ENCODE measurements at regions not wholly inside any gene's neighbourhood (a gene's known extent, or its start where the extent isn't known, plus 50 kb on each side); places are given as distances from the start of the nearest gene placed in this dataset.

- TF ChIP-seq TEAD4 (IDR thresholded peaks at IDR 0.05; ENCODE audit: low read length) (no peak), TEAD4 (CRISPR knock-in tag; IDR thresholded peaks at IDR 0.05; ENCODE audit: borderline replicate concordance) (no peak), SMAD1 (IDR thresholded peaks at IDR 0.05; ENCODE audit: low read depth, low read length, partially characterized antibody) (no peak), PURB (CRISPR knock-in tag; IDR thresholded peaks at IDR 0.05; ENCODE audit: low read depth) (no peak), ZNF511 (CRISPR knock-in tag; IDR thresholded peaks at IDR 0.05) (no peak), NCOA1 (IDR thresholded peaks at IDR 0.05; ENCODE audit: low read depth) (no peak), ZMIZ1 (IDR thresholded peaks at IDR 0.05; ENCODE audit: low read depth in 2 of 2, low read length in 2 of 2) (no peak), TAF9B (IDR thresholded peaks at IDR 0.05; ENCODE audit: partially characterized antibody) (no peak), ESRRA (IDR thresholded peaks at IDR 0.05; ENCODE audit: borderline replicate concordance, low read depth) (no peak; the same call in 1 of the 2 replicates), ZNF583 (CRISPR knock-in tag; IDR thresholded peaks at IDR 0.05) (no peak), PCBP2 (IDR thresholded peaks at IDR 0.05; ENCODE audit: low read depth, low read length, poor library complexity, severe bottlenecking) (no peak), SETDB1 (IDR thresholded peaks at IDR 0.05; ENCODE audit: low read length) (no peak), CTBP1 (IDR thresholded peaks at IDR 0.05; ENCODE audit: borderline replicate concordance) (peak; percentile 79), ZNF324 (CRISPR knock-in tag; IDR thresholded peaks at IDR 0.05) (no peak), HNRNPH1 (optimal IDR thresholded peaks at IDR 0.05; ENCODE audit: low read depth, low read length) (no peak), ZFP1 (CRISPR knock-in tag; IDR thresholded peaks at IDR 0.05) (no peak), ZNF75A (CRISPR knock-in tag; IDR thresholded peaks at IDR 0.05) (no peak), TEAD1 (CRISPR knock-in tag; IDR thresholded peaks at IDR 0.05) (no peak), CREM (IDR thresholded peaks at IDR 0.05; ENCODE audit: low read depth) (no peak), ZNF445 (CRISPR knock-in tag; IDR thresholded peaks at IDR 0.05; ENCODE audit: low read depth) (no peak), ZNF134 (CRISPR knock-in tag; conservative IDR thresholded peaks at IDR 0.05) (no peak), THRA (IDR thresholded peaks at IDR 0.05) (no peak), ZBED1 (IDR thresholded peaks at IDR 0.05) (no peak), SAP30 (IDR thresholded peaks at IDR 0.05; ENCODE audit: borderline replicate concordance, insufficient read depth, low read depth, low read length, poor library complexity, severe bottlenecking) (no peak), TAF1 (IDR thresholded peaks at IDR 0.05; ENCODE audit: control insufficient read depth, extremely low read depth, insufficient read depth, low read length, severe bottlenecking) (no peak)
Observed at GRCh38 chr2:207311316-207312005, 145.7 kb upstream of the KLF7 start (continued).

Measured in K562 (cell line).